SK-N-SH treated with all-trans-retinoic acid at 6 μM for 48 hours (cell line): ENCODE measurements at regions not wholly inside any gene's neighbourhood (a gene's known extent, or its start where the extent isn't known, plus 50 kb on each side); places are given as distances from the start of the nearest gene placed in this dataset.

Experiments used
- ATAC-seq: fragments of 200-7000 bp; cut with Tn5 transposase; 3 replicates; pipeline ENCODE4 v1.9.1; 2020; ENCODE audit warnings: mild to moderate bottlenecking, moderate library complexity
- ARNTL ChIP-seq: fragments of 450-650 bp; formaldehyde crosslinking; IDR thresholded peaks from 2 replicates; pipeline ENCODE4 v1.5.0; 2020; ENCODE audit warnings: low read depth, mild to moderate bottlenecking, moderate library complexity, borderline replicate concordance
- BACH2 ChIP-seq: fragments of 250-450 bp; sonication (Bioruptor Pico); IDR thresholded peaks from 2 replicates; pipeline ENCODE4 v1.9.0; 2021; ENCODE audit warnings: mild to moderate bottlenecking, borderline replicate concordance
- CREB5 ChIP-seq: fragments of 250-450 bp; sonication (Bioruptor Pico); IDR thresholded peaks from 2 replicates; pipeline ENCODE4 v1.5.1; 2020; ENCODE audit warnings: low read depth, mild to moderate bottlenecking, moderate library complexity
- CSRNP3 ChIP-seq: fragments of 250-450 bp; sonication (Bioruptor Pico); IDR thresholded peaks from 2 replicates; pipeline ENCODE4 v1.5.1; 2021; ENCODE audit warnings: mild to moderate bottlenecking, moderate library complexity
- ESRRG ChIP-seq: fragments of 250-450 bp; sonication (Bioruptor Pico); IDR thresholded peaks from 2 replicates; pipeline ENCODE4 v1.6.1; 2021; ENCODE audit warnings: mild to moderate bottlenecking
- GLIS3 ChIP-seq: fragments of 250-450 bp; sonication (Bioruptor Pico); IDR thresholded peaks from 2 replicates; pipeline ENCODE4 v1.5.0; 2020; ENCODE audit warnings: mild to moderate bottlenecking, moderate library complexity
- ISL1 ChIP-seq: fragments of 250-450 bp; sonication (Bioruptor Pico); IDR thresholded peaks from 2 replicates; pipeline ENCODE4 v2.1.2; 2022; ENCODE audit warnings: mild to moderate bottlenecking, moderate library complexity
- OSR1 ChIP-seq: fragments of 250-450 bp; sonication (Bioruptor Pico); IDR thresholded peaks from 2 replicates; pipeline ENCODE4 v1.8.0; 2022; ENCODE audit warnings: moderate library complexity, mild to moderate bottlenecking, inconsistent platforms
- PPARA ChIP-seq: fragments of 250-450 bp; sonication (Bioruptor Pico); IDR thresholded peaks from 2 replicates; pipeline ENCODE4 v1.5.0; 2020; ENCODE audit warnings: mild to moderate bottlenecking, borderline replicate concordance
- RARB ChIP-seq: fragments of 250-450 bp; sonication (Bioruptor Pico); IDR thresholded peaks from 2 replicates; pipeline ENCODE4 v1.8.0; 2021; ENCODE audit warnings: mild to moderate bottlenecking, moderate library complexity
- SNAI2 ChIP-seq: fragments of 250-450 bp; sonication (Bioruptor Pico); IDR thresholded peaks from 2 replicates; pipeline ENCODE4 v1.5.0; 2020; ENCODE audit warnings: mild to moderate bottlenecking, moderate library complexity
- TCF4 ChIP-seq: fragments of 250-450 bp; sonication (Bioruptor Pico); IDR thresholded peaks from 2 replicates; pipeline ENCODE4 v1.8.0; 2021; ENCODE audit warnings: mild to moderate bottlenecking, moderate library complexity, borderline replicate concordance
- TOX ChIP-seq: fragments of 250-450 bp; sonication (Bioruptor Pico); IDR thresholded peaks from 2 replicates; pipeline ENCODE4 v1.8.0; 2021; ENCODE audit warnings: mild to moderate bottlenecking, moderate library complexity, borderline replicate concordance
- ZC3H10 ChIP-seq: fragments of 250-450 bp; sonication (Bioruptor Pico); IDR thresholded peaks from 2 replicates; pipeline ENCODE4 v1.5.1; 2021; ENCODE audit warnings: mild to moderate bottlenecking, moderate library complexity
- ZFP3 ChIP-seq: fragments of 250-450 bp; sonication (Bioruptor Pico); IDR thresholded peaks from 2 replicates; pipeline ENCODE4 v1.5.0; 2020; ENCODE audit warnings: mild to moderate bottlenecking, moderate library complexity
- ZFP30 ChIP-seq: fragments of 450-650 bp; formaldehyde crosslinking; IDR thresholded peaks from 2 replicates; pipeline ENCODE4 v1.5.0; 2022; ENCODE audit warnings: mild to moderate bottlenecking, moderate library complexity
- ZNF565 ChIP-seq: fragments of 450-650 bp; formaldehyde crosslinking; conservative IDR thresholded peaks from 2 replicates; pipeline ENCODE4 v1.5.0; 2020; ENCODE audit warnings: low read depth, mild to moderate bottlenecking, moderate library complexity
- ZNF70 ChIP-seq: fragments of 450-650 bp; formaldehyde crosslinking; IDR thresholded peaks from 2 replicates; pipeline ENCODE4 v1.5.0; 2020; ENCODE audit warnings: mild to moderate bottlenecking, moderate library complexity
- ZNF8 ChIP-seq: fragments of 450-650 bp; formaldehyde crosslinking; IDR thresholded peaks from 2 replicates; pipeline ENCODE4 v1.5.0; 2020; ENCODE audit warnings: mild to moderate bottlenecking, moderate library complexity
- TF ChIP-seq, protein P1 (sequence below): fragments of 250-450 bp; sonication (Bioruptor Pico); IDR thresholded peaks from 2 replicates; pipeline ENCODE4 v1.8.0; 2020; ENCODE audit warnings: mild to moderate bottlenecking, moderate library complexity, borderline replicate concordance
- TF ChIP-seq, protein P2 (sequence below): fragments of 250-450 bp; sonication (Bioruptor Pico); IDR thresholded peaks from 2 replicates; pipeline ENCODE4 v1.5.0; 2020; ENCODE audit warnings: mild to moderate bottlenecking, moderate library complexity

- TF ChIP-seq TOX (CRISPR knock-in tag) (no peak), ZC3H10 (CRISPR knock-in tag) (no peak), RARB (CRISPR knock-in tag) (no peak), TCF4 (no peak), SNAI2 (CRISPR knock-in tag) (no peak)
Measured at GRCh38 chr6:144651234-144651633, 366.1 kb downstream of the UTRN start (continued).

DNA sequence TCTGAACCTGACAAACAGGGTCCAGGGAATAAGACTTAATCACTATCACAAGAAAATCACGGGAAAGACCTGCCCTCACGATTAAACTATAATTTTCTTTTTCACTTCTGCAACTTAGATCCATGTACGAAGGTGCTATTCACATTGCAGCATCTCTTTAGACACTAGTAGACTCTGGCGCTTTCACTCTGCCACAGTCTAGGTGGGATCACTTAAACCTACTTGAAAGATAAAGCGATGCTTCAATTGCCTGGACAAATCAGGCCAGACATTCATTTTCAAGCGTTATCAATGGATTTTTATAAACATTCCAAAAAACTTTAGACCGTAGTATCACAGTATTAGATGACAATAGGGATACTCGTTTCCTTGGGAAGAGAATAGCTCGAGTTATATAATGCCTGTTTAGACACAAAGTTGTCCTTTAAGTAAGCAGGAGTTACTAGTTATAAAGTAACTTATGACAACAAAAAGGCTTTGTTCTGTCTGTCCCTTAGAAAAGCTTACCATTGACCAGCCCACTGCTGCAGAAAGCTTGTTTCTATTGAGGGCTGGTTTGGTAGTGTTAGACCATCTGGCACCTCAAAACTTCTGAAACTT, 367.3 kb downstream of the UTRN start:
- ATAC-seq, result no peak
- TF ChIP-seq GLIS3 (CRISPR knock-in tag) (no peak), ISL1 (no peak), ZNF8 (CRISPR knock-in tag) (no peak), PPARA (CRISPR knock-in tag) (no peak)

- TF ChIP-seq GLIS3 (CRISPR knock-in tag), result no peak
- TF ChIP-seq ZFP30 (CRISPR knock-in tag), result no peak
- TF ChIP-seq ZNF70, result no peak
- no peak for TF ChIP-seq ZNF8 (CRISPR knock-in tag)
- no peak for TF ChIP-seq ESRRG (CRISPR knock-in tag)
- no peak for TF ChIP-seq ZC3H10 (CRISPR knock-in tag)
- no peak for TF ChIP-seq ZNF565 (CRISPR knock-in tag)
- ATAC-seq, result no peak
Measured at GRCh38 chr6:144653885-144654505, 368.9 kb downstream of the UTRN start.

- ATAC-seq, result no peak
- TF ChIP-seq SNAI2 (CRISPR knock-in tag) (no peak), OSR1 (CRISPR knock-in tag) (no peak), ZC3H10 (CRISPR knock-in tag) (no peak), ZFP30 (CRISPR knock-in tag) (no peak), BACH2 (no peak), RARB (CRISPR knock-in tag) (no peak), CSRNP3 (no peak), ESRRG (CRISPR knock-in tag) (no peak), ZNF70 (no peak), ISL1 (no peak), ZNF8 (CRISPR knock-in tag) (no peak), PPARA (CRISPR knock-in tag) (no peak)
- TF ChIP-seq, protein P1, sequence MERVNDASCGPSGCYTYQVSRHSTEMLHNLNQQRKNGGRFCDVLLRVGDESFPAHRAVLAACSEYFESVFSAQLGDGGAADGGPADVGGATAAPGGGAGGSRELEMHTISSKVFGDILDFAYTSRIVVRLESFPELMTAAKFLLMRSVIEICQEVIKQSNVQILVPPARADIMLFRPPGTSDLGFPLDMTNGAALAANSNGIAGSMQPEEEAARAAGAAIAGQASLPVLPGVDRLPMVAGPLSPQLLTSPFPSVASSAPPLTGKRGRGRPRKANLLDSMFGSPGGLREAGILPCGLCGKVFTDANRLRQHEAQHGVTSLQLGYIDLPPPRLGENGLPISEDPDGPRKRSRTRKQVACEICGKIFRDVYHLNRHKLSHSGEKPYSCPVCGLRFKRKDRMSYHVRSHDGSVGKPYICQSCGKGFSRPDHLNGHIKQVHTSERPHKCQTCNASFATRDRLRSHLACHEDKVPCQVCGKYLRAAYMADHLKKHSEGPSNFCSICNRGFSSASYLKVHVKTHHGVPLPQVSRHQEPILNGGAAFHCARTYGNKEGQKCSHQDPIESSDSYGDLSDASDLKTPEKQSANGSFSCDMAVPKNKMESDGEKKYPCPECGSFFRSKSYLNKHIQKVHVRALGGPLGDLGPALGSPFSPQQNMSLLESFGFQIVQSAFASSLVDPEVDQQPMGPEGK (CRISPR knock-in tag), result no peak
- TF ChIP-seq, protein P2, sequence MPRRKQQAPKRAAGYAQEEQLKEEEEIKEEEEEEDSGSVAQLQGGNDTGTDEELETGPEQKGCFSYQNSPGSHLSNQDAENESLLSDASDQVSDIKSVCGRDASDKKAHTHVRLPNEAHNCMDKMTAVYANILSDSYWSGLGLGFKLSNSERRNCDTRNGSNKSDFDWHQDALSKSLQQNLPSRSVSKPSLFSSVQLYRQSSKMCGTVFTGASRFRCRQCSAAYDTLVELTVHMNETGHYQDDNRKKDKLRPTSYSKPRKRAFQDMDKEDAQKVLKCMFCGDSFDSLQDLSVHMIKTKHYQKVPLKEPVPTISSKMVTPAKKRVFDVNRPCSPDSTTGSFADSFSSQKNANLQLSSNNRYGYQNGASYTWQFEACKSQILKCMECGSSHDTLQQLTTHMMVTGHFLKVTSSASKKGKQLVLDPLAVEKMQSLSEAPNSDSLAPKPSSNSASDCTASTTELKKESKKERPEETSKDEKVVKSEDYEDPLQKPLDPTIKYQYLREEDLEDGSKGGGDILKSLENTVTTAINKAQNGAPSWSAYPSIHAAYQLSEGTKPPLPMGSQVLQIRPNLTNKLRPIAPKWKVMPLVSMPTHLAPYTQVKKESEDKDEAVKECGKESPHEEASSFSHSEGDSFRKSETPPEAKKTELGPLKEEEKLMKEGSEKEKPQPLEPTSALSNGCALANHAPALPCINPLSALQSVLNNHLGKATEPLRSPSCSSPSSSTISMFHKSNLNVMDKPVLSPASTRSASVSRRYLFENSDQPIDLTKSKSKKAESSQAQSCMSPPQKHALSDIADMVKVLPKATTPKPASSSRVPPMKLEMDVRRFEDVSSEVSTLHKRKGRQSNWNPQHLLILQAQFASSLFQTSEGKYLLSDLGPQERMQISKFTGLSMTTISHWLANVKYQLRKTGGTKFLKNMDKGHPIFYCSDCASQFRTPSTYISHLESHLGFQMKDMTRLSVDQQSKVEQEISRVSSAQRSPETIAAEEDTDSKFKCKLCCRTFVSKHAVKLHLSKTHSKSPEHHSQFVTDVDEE (CRISPR knock-in tag), result no peak
Measured at GRCh38 chr6:144654506-144654905, 369.4 kb downstream of the UTRN start.

- no peak for TF ChIP-seq SNAI2 (CRISPR knock-in tag)
- no peak for TF ChIP-seq TOX (CRISPR knock-in tag)
- TF ChIP-seq BACH2, result no peak
- no peak for TF ChIP-seq ARNTL (CRISPR knock-in tag)
- TF ChIP-seq ZFP30 (CRISPR knock-in tag), result no peak
- TF ChIP-seq PPARA (CRISPR knock-in tag), result no peak
- no peak for TF ChIP-seq ISL1
- TF ChIP-seq CREB5, result no peak
- TF ChIP-seq RARB (CRISPR knock-in tag), result no peak
- no peak for TF ChIP-seq ZNF8 (CRISPR knock-in tag)
- TF ChIP-seq, protein P1 (CRISPR knock-in tag), result no peak
- TF ChIP-seq ZNF565 (CRISPR knock-in tag), result no peak
- TF ChIP-seq ZFP3 (CRISPR knock-in tag), result no peak
- TF ChIP-seq TCF4, result no peak
- no peak for TF ChIP-seq CSRNP3
- no peak for ATAC-seq
Measured at GRCh38 chr6:144655376-144655775, 370.2 kb downstream of the UTRN start.
